GM20000 (cell line): ENCODE measurements at regions not wholly inside any gene's neighbourhood (a gene's known extent, or its start where the extent isn't known, plus 50 kb on each side); places are given as distances from the start of the nearest gene placed in this dataset.

ENCODE experiments used
- DNase-seq: peaks from one replicate; pipeline ENCODE4 v3.0.0; 2012; ENCODE audit warnings: low spot score
- TF ChIP-seq, protein P1 (sequence below): IDR thresholded peaks from 2 replicates; pipeline ENCODE4 v1.5.1; 2012; ENCODE audit warnings: mild to moderate bottlenecking, control low read depth; ENCODE audit errors: extremely low read depth, missing control alignments

DNA sequence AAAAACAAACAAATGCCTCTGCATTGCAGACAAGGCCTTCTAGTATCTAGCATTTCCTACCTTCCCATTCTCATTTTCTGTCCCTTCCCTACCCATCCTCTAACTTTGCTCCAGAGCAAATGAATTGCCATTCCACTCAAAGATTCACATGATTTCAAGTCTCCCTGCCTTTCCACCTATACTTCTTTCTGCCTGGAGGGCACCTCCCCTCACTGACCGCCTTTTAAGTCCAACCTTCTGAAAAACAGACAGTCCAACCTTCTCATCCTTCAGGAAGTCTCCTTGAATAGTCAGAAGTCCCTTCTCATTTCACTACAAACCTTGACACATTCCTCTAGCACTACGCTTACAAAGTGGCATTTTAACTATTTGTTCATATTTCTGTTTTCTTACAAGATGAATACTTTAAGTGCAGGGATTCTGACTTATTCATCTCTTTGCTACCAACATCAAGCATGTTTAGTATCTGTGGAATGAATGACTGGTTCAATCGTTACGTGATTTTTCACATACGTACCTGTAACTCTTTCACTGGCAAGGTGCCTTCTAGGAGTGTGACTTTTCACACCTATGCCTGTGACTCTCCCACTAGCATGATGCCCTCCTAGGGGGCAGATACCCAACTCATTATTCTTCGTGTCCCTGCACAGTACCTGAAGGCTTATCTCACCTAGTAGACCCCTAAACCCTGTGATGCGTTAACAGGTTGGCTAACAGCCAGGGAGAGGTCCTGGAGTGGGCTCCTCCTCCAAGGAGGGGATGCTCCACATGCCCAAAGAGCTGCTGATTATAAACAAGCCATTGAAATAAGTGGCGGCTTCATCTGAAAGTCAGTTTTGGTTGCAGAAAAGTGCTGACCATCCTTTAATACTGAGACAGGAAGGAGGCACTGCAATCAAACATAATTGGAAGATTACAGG is 356.2 kb downstream of the MYCN start:
- no peak for DNase-seq
- TF ChIP-seq, protein P1, sequence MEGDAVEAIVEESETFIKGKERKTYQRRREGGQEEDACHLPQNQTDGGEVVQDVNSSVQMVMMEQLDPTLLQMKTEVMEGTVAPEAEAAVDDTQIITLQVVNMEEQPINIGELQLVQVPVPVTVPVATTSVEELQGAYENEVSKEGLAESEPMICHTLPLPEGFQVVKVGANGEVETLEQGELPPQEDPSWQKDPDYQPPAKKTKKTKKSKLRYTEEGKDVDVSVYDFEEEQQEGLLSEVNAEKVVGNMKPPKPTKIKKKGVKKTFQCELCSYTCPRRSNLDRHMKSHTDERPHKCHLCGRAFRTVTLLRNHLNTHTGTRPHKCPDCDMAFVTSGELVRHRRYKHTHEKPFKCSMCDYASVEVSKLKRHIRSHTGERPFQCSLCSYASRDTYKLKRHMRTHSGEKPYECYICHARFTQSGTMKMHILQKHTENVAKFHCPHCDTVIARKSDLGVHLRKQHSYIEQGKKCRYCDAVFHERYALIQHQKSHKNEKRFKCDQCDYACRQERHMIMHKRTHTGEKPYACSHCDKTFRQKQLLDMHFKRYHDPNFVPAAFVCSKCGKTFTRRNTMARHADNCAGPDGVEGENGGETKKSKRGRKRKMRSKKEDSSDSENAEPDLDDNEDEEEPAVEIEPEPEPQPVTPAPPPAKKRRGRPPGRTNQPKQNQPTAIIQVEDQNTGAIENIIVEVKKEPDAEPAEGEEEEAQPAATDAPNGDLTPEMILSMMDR = no peak

DNA sequence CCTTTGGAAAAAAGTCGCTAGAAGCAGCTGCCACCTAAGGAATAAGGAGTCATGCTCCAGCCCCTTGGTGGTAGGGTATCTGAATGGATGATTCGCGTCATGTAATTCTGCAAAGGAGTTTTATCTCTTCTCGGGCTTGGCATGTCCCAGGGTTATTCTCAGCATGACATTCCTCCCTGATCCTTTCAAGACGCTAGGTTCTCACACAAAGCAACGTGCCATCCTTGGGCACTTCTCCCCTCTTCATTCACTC is 355.6 kb downstream of the MYCN start:
- TF ChIP-seq, protein P1 = no peak

DNA sequence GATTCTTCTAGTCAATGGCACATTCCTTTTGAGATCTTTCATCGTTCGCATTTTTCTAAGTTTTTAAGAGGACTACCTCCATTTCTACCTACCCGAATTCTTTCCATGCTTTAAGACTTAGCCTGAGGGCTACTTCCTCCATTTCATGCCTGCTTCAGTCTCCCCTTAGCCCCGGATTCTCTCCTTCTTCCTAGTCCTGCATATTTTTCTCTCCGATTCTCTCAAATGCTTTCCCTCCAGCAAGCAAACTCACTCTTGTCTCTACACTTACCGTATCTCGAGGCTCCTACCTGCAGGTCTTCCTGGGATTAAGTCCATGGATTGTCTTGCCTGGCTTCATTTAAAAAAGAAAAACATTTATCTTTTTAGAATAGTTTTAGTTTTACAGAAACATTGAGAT is 354.4 kb downstream of the MYCN start:
- no peak for DNase-seq
- TF ChIP-seq, protein P1 = no peak

More for the DNA sequence above, 355.6 kb downstream of the MYCN start:
- no peak for DNase-seq

DNA sequence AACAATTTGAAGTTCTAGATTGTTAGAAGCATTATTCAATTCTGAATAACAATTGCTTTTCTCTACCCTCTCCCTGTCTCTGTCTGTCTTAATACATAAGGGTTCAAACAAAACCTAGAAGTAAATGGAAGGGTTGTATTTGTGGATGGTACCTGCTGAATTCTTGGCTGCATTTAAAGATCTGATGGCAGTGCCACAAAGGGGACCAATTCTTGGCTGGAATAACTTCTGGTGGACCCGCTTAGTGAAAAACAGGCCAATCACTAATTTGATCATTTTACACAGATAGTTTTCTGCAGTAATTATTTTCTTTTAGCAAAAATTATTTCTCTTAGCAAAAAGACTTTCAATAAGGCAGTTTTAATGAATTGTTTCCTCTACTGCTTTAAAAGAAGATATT is 353.5 kb downstream of the MYCN start:
- TF ChIP-seq, protein P1 = no peak
- DNase-seq = no peak

DNA sequence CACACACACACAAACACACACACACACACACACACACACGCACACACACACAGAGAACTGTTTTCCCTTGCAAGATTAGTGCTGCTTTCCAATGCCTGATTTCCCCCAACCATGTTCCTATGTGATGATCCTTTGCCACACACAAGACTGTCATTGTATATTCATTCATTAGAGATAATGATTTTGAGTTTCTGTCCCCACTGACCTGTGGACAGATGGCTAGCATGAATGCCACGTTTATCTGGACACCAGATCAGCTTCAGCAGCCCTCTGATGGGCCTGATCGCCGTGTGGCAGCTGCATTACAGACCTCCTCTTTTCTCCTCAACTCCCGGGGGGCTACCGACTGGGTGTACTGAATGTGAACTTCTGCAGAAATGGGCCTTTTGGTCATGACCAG is 353.0 kb downstream of the MYCN start:
- DNase-seq = no peak
- TF ChIP-seq, protein P1 = no peak

DNA sequence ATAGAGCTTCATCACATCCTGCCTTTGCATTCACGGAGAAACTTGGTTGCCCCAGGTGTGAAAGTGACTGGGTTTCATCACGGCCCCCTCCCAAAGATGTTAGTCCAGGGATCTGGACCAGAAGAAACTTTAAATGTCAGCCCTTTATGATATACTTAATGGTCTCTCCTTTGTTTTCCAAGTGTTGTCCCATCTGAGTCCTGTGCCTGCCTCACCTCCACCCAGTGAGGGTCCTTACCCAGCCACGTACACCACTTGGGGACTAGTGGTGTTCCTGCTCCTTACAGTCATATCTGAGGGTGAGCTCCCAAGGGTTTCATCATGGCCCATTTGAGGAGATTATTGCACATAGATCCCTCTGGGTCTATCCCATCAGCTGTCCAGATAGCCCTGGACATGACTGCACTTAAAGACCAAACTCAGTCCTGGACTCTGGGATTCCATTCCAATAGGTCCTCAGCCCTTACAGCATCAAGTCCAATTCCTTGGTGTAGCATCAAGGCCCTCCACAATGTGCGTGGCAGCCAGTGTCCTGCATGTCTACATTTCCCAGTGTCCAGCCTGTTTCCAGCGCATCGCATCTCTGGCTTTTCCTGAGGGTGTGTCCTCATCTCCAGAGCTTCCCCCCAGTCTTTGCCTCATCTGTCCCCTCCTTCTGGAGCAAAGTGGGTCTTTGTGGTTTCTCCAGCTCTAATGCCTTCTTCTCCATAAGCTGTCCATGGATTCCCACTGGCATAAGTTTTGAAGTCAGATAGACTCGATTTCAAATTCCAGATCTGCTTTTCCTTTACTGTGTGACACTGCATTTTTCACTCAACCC is 351.6 kb downstream of the MYCN start:
- no peak for DNase-seq
- TF ChIP-seq, protein P1 = no peak

DNA sequence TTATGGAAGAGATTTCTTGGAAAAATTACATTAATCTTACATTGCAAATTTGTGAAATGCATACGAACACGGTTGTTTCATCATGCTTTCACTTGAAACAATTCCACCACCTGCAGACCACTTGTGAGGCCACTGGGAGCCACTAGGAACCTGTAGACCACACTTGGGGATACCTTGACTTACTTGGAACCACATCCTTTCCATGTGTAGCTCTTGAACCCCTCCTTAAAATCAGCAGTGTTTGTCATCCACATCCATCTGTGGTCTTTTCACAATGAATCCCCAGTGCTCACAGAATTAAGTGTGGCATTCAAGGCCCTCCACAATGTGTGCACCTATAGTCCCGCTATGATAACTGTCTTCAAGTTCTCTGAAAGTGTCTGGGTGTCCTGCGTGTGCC is 350.9 kb downstream of the MYCN start:
- DNase-seq = no peak
- TF ChIP-seq, protein P1 = no peak
